K562 (cell line): ENCODE measurements at regions not wholly inside any gene's neighbourhood (a gene's known extent, or its start where the extent isn't known, plus 50 kb on each side); places are given as distances from the start of the nearest gene placed in this dataset.

Experiments
- ATAC-seq: fragments of 200-7000 bp; cut with Tn5 transposase; 3 replicates; pipeline ENCODE4 v1.9.1; 2020; ENCODE audit warnings: moderate library complexity
- BruUV-seq: library from RNA; stranded (reverse); fragments of 400-500 nt; replicated peaks from 2 replicates; lab custom pipeline; 2021; lab: Mats Ljungman, UMichigan
- CTCF ChIA-PET: fragments of 300-600 bp; formaldehyde crosslinking; extraction: SDS; loops from one replicate; lab custom pipeline; 2021; ENCODE audit warnings: low intra/inter-chr PET ratio; lab: Yijun Ruan, JAX
- POLR2A ChIA-PET: fragments of 300-600, 350-650 bp; sonication (Branson Sonifier 250); formaldehyde crosslinking; extraction: SDS; loops from one replicate; lab custom pipeline; 2021; ENCODE audit warnings: antibody characterized with exemption, inconsistent platforms; lab: Yijun Ruan, JAX
- DNase-seq, 4 experiments: peaks; one replicate each; pipeline versions ENCODE4 v3.0.0 to v3.0.0-alpha.2; 2011 to 2018; ENCODE audit warnings: low spot score in 3 of 4, mixed read lengths in 3 of 4; ENCODE audit errors: extremely low read depth in 1 of 4
- FAIRE-seq: peaks from 2 replicates; lab custom pipeline; 2011; peaks lifted over from hg19 to GRCh38; lab: Jason Lieb, UNC
- H2AFZ ChIP-seq: 2 replicates; pipeline ENCODE4 v1.6.0; 2011; ENCODE audit warnings: low read depth, low read length, control low read depth, inconsistent platforms
- H3K27ac ChIP-seq: fragments of 200-600 bp; 3 replicates; pipeline ENCODE4 v1.8.0; 2011; ENCODE audit warnings: low read depth, mild to moderate bottlenecking, control low read depth, inconsistent platforms, low read length, moderate library complexity, mixed read lengths; ENCODE audit errors: extremely low read depth
- H3K27me3 ChIP-seq, 2 experiments: fragments of 300-600 bp in 1 of 2; 2 replicates in 1 of 2; 3 replicates in 1 of 2; pipeline versions ENCODE4 v1.6.0 to v1.8.0; 2011; ENCODE audit warnings: inconsistent platforms in 2 of 2, low read length in 2 of 2, mild to moderate bottlenecking in 1 of 2, mixed read lengths in 1 of 2, moderate library complexity in 1 of 2; ENCODE audit not compliant: control insufficient read depth in 2 of 2, insufficient read depth in 2 of 2
- H3K36me3 ChIP-seq: fragments of 300-600 bp; 3 replicates; pipeline ENCODE4 v1.8.0; 2011; ENCODE audit warnings: mild to moderate bottlenecking, low read length, inconsistent platforms; ENCODE audit not compliant: control insufficient read depth, insufficient read depth
- H3K4me1 ChIP-seq, 2 experiments: fragments of 200-600 bp in 1 of 2; replicated peaks in 1 of 2; 2 replicates in 1 of 2; 3 replicates in 1 of 2; pipeline versions ENCODE4 v1.5.1 to v1.8.0; 2011; ENCODE audit warnings: inconsistent platforms in 2 of 2, low read length in 2 of 2, mild to moderate bottlenecking in 1 of 2, mixed read lengths in 1 of 2, moderate library complexity in 1 of 2; ENCODE audit not compliant: control insufficient read depth in 2 of 2, insufficient read depth in 2 of 2
- H3K4me2 ChIP-seq: 2 replicates; pipeline ENCODE4 v1.6.1; 2011; ENCODE audit warnings: low read length, control low read depth, inconsistent platforms, mixed read lengths; ENCODE audit not compliant: insufficient read depth
- H3K4me3 ChIP-seq: fragments of 200-600 bp; sonication (generic), shearing (Covaris generic); 2 replicates; pipeline ENCODE4 v1.5.1; 2016; ENCODE audit warnings: control low read depth, inconsistent platforms
- H3K79me2 ChIP-seq: fragments of 200-600 bp; 3 replicates; pipeline ENCODE4 v1.8.0; 2011; ENCODE audit warnings: low read length, inconsistent platforms; ENCODE audit not compliant: control insufficient read depth, insufficient read depth
- H3K9ac ChIP-seq, 2 experiments: 2 replicates each; pipeline versions ENCODE4 v1.6.0 to v1.6.1; 2011; ENCODE audit warnings: low read depth in 2 of 2, low read length in 2 of 2, control low read depth in 1 of 2, inconsistent platforms in 1 of 2, mild to moderate bottlenecking in 1 of 2, mixed read lengths in 1 of 2; ENCODE audit not compliant: insufficient read depth in 1 of 2
- H3K9me1 ChIP-seq: one replicate; pipeline ENCODE4 v1.6.0; 2011; ENCODE audit warnings: inconsistent platforms, mild to moderate bottlenecking, low read length, moderate library complexity; ENCODE audit not compliant: control insufficient read depth, insufficient read depth
- H3K9me3 ChIP-seq: replicated peaks from 2 replicates; pipeline ENCODE4 v1.5.1; 2011; ENCODE audit warnings: low read depth, low read length, inconsistent platforms; ENCODE audit not compliant: control insufficient read depth, insufficient read depth
- H4K20me1 ChIP-seq: replicated peaks from 2 replicates; pipeline ENCODE4 v1.6.1; 2011; ENCODE audit warnings: low read length, inconsistent platforms, mixed read lengths; ENCODE audit not compliant: control insufficient read depth, insufficient read depth
- CBFA2T2 ChIP-seq: fragments of 450-650 bp; conservative IDR thresholded peaks from 2 replicates; pipeline ENCODE4 v1.6.1; 2017; ENCODE audit warnings: mild to moderate bottlenecking
- ELF1 ChIP-seq: fragments of 200-800 bp; sonication (Bioruptor generic); IDR thresholded peaks from 2 replicates; pipeline ENCODE4 v1.6.1; 2016; ENCODE audit warnings: missing genetic modification characterization, missing compliant biosample characterization
- ETV1 ChIP-seq: fragments of 450-650 bp; conservative IDR thresholded peaks from 2 replicates; pipeline ENCODE4 v1.6.1; 2016; ENCODE audit warnings: missing genetic modification characterization, control low read depth, low read depth, missing compliant biosample characterization
- ETV5 ChIP-seq: sonication (generic); formaldehyde crosslinking; IDR thresholded peaks from 2 replicates; pipeline ENCODE4 v1.4.0; 2020; ENCODE audit warnings: low read depth, mild to moderate bottlenecking, missing genetic modification reagents
- FOS ChIP-seq: IDR thresholded peaks from 3 replicates; pipeline ENCODE4 v1.6.1; 2011; ENCODE audit not compliant: insufficient read length; ENCODE audit errors: extremely low read depth
- ILF3 ChIP-seq: fragments of 450-650 bp; IDR thresholded peaks from 2 replicates; pipeline ENCODE4 v1.6.1; 2018; ENCODE audit warnings: antibody characterized with exemption, mild to moderate bottlenecking, moderate library complexity, borderline replicate concordance
- MAFF ChIP-seq: IDR thresholded peaks from 2 replicates; pipeline ENCODE4 v1.6.1; 2012; ENCODE audit warnings: low read length, improper control_type of control experiment
- MAZ ChIP-seq, 2 experiments: fragments of 450-650 bp in 1 of 2; sonication (generic) in 1 of 2; formaldehyde crosslinking; IDR thresholded peaks in 1 of 2; conservative IDR thresholded peaks in 1 of 2; 2 replicates each; pipeline versions ENCODE4 v1.4.0 to v1.5.0; 2020; ENCODE audit warnings: mild to moderate bottlenecking in 1 of 2, missing genetic modification reagents in 1 of 2
- MCM2 ChIP-seq: fragments of 450-650 bp; IDR thresholded peaks from 2 replicates; pipeline ENCODE4 v1.6.1; 2017; ENCODE audit warnings: low read depth, mild to moderate bottlenecking
- MYC ChIP-seq, 2 experiments: fragments of 250-450 bp in 1 of 2; sonication (Bioruptor Pico) in 1 of 2; IDR thresholded peaks; 2 replicates each; pipeline versions ENCODE4 v1.5.1 to v1.6.1; 2012 to 2021; ENCODE audit warnings: low read depth in 2 of 2, borderline replicate concordance in 1 of 2, improper control_type of control experiment in 1 of 2, low read length in 1 of 2, mild to moderate bottlenecking in 1 of 2, moderate library complexity in 1 of 2
- NUFIP1 ChIP-seq: fragments of 450-650 bp; IDR thresholded peaks from 2 replicates; pipeline ENCODE4 v1.6.1; 2018; ENCODE audit not compliant: partially characterized antibody
- SIN3B ChIP-seq: fragments of 450-650 bp; IDR thresholded peaks from 2 replicates; pipeline ENCODE4 v1.6.1; 2017; ENCODE audit warnings: low read depth, mild to moderate bottlenecking, moderate library complexity
- SREBF1 ChIP-seq: fragments of 150-350 bp; IDR thresholded peaks from 2 replicates; pipeline ENCODE4 v1.6.1; 2014; ENCODE audit warnings: antibody characterized with exemption, low read depth, low read length, borderline replicate concordance
- TAF15 ChIP-seq: fragments of 200-400 bp; formaldehyde crosslinking; IDR thresholded peaks from 2 replicates; pipeline ENCODE4 v1.6.1; 2017; ENCODE audit warnings: mild to moderate bottlenecking, low read depth, low read length, moderate library complexity
- ZNF224 ChIP-seq: sonication (generic); formaldehyde crosslinking; IDR thresholded peaks from 2 replicates; pipeline ENCODE4 v1.8.0; 2022; ENCODE audit warnings: mild to moderate bottlenecking, missing genetic modification reagents
- WGBS: fragments of 100-300 bp; shearing (Covaris generic); methylation state at CpG from one replicate; pipeline ENCODE4 v1.1.6; 2016; ENCODE audit warnings: low coverage, mixed read lengths; ENCODE audit not compliant: insufficient coverage; ENCODE audit errors: missing lambda C conversion rate; 5-methylcytosine and 5-hydroxymethylcytosine counted together
- in situ Hi-C: fragments of 300-500 bp; cut with MboI; formaldehyde crosslinking; loops from 4 replicates; pipeline ENCODE4 v1.15.0; 2018; ENCODE audit warnings: inconsistent platforms, mixed read lengths
- intact Hi-C: fragments of 100-400 bp; cut with micrococcal nuclease; formaldehyde crosslinking; loops from 2 replicates; pipeline ENCODE4 v1.14.2; 2022
- TF ChIP-seq, protein P1 (sequence below): IDR thresholded peaks from 3 replicates; pipeline ENCODE4 v1.6.1; 2011; ENCODE audit warnings: borderline replicate concordance, mild to moderate bottlenecking; ENCODE audit not compliant: insufficient read length, insufficient read depth

DNA sequence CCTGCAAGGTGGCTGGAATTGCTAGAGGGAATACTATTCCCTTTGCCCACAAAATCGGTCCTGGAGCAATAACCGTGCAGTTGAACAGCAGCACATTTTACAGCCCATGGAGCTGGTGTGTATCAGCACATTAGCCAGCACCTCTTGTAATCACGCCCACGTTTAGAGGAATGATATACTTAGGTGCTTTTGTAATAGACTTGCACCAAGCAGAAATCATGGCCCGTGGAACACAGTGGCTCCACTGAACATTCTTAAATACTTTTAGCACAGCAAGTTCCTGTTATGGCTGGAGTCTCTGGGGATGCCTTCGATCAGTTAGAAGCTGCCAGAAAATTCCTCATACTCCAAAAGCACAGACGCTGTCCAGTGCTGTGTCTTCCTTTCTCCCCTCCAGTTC, 218.1 kb upstream of the FAM78B start:
- peaks cover 0 to 12% of the 10 kb centered on the region in 2 experiments; a peak in 3 of 5 replicates for H3K27me3 ChIP-seq
- no peak for FAIRE-seq
- H3K9me3 ChIP-seq, result no peaks in the 10 kb centered on the region
- DNase-seq, result no peak
- H3K4me1 ChIP-seq, result no peaks in the 10 kb centered on the region
- H3K9ac ChIP-seq, result no peak overlapping the region
- ChIA-PET POLR2A (no interaction called here), CTCF (no interaction called here)
- no peak for ATAC-seq
- no peaks in the 10 kb centered on the region for H3K36me3 ChIP-seq
- no peaks in the 10 kb centered on the region for H4K20me1 ChIP-seq
- WGBS, result under 1% methylated on average over 7 of the region's 7 CpGs
- H3K9me1 ChIP-seq, result no peaks in the 10 kb centered on the region
- H3K79me2 ChIP-seq, result no peaks in the 10 kb centered on the region
- no peak overlapping the region for H3K4me3 ChIP-seq
- TF ChIP-seq ILF3 (no peak), ELF1 (no peak), NUFIP1 (no peak), MAFF (no peak), SREBF1 (no peak), CBFA2T2 (no peak), FOS (no peak), ETV1 (tag) (no peak), MAZ (CRISPR knock-in tag; conservative IDR thresholded peaks at IDR 0.05 in 1 of 2, IDR thresholded peaks at IDR 0.05 in 1 of 2) (no peak), MCM2 (no peak), ZNF224 (CRISPR knock-in tag) (no peak), ETV5 (CRISPR knock-in tag) (no peak), MYC (IDR thresholded peaks at IDR 0.05; ENCODE audit: low read depth, low read length) (no peak), MYC (CRISPR knock-in tag; IDR thresholded peaks at IDR 0.05; ENCODE audit: borderline replicate concordance, low read depth) (no peak), TAF15 (no peak), SIN3B (no peak)
- TF ChIP-seq, protein P1, sequence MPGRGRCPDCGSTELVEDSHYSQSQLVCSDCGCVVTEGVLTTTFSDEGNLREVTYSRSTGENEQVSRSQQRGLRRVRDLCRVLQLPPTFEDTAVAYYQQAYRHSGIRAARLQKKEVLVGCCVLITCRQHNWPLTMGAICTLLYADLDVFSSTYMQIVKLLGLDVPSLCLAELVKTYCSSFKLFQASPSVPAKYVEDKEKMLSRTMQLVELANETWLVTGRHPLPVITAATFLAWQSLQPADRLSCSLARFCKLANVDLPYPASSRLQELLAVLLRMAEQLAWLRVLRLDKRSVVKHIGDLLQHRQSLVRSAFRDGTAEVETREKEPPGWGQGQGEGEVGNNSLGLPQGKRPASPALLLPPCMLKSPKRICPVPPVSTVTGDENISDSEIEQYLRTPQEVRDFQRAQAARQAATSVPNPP, result no peak
- TF ChIP-seq, all 486 proteins: peak for 0
- intact Hi-C loops (no loop called here), in situ Hi-C loops (no loop called here)
- no peak overlapping the region for H3K27ac ChIP-seq
- BruUV-seq, result no TSS peak
- no peak overlapping the region for H3K4me2 ChIP-seq
- H2AFZ ChIP-seq, result no peak overlapping the region
